ENCODE measurements at regions not wholly inside any gene's neighbourhood (a gene's known extent, or its start where the extent isn't known, plus 50 kb on each side); places are given as distances from the start of the nearest gene placed in this dataset.

GRCh38 chr11:88390254-88390653, 52.7 kb upstream of the CTSC start:
- no peak for TF ChIP-seq CTCF (IDR thresholded peaks at IDR 0.05; ENCODE audit: extremely low read depth, missing control alignments)
- no peak for DNase-seq (ENCODE audit: low spot score)

GRCh38 chr11:88387957-88388356, 50.4 kb upstream of the CTSC start:
- DNase-seq (ENCODE audit: low spot score): no peak
- no peak for TF ChIP-seq CTCF (IDR thresholded peaks at IDR 0.05; ENCODE audit: extremely low read depth, missing control alignments)
